ENCODE measurements at regions not wholly inside any gene's neighbourhood (a gene's known extent, or its start where the extent isn't known, plus 50 kb on each side); places are given as distances from the start of the nearest gene placed in this dataset.

- Histone ChIP-seq H3K79me2 (ENCODE audit: insufficient read depth, low read length) (no peaks in the 10 kb centered on the region), H3K9ac (ENCODE audit: low read length) (no peak overlapping the region), H4K20me1 (ENCODE audit: low read depth, low read length) (no peaks in the 10 kb centered on the region), H3K4me2 (ENCODE audit: low read depth, low read length, poor library complexity, severe bottlenecking) (no peak overlapping the region), H3K27ac (ENCODE audit: low read depth, low read length) (no peak overlapping the region), H3K9me2 (replicated peaks; ENCODE audit: insufficient read depth, low read length) (no peaks in the 10 kb centered on the region), H3K4me3 (ENCODE audit: insufficient read depth, low read length, poor library complexity, severe bottlenecking) (no peak overlapping the region), H2AFZ (ENCODE audit: low read depth, low read length, severe bottlenecking) (no peak overlapping the region), H3K27me3 (ENCODE audit: low read length) (no peaks in the 10 kb centered on the region), H3F3A (ENCODE audit: insufficient read depth) (no peaks in the 10 kb centered on the region), H3K9me3 (ENCODE audit: insufficient read depth, low read length) (no peaks in the 10 kb centered on the region), H3K36me3 (ENCODE audit: low read length) (no peaks in the 10 kb centered on the region)
- TF ChIP-seq EZH2phosphoT487 (conservative IDR thresholded peaks at IDR 0.05; ENCODE audit: low read length), result no peak
- TF ChIP-seq CTCF (IDR thresholded peaks at IDR 0.05; ENCODE audit: insufficient read depth, low read length, poor library complexity, severe bottlenecking), result no peak
Measured at GRCh38 chr20:12211361-12211760, 293.7 kb downstream of the BTBD3 start.

GRCh38 chr20:12217382-12217781 is 299.7 kb downstream of the BTBD3 start:
- Histone ChIP-seq H3K36me3 (ENCODE audit: low read length) (no peaks in the 10 kb centered on the region), H3K79me2 (ENCODE audit: insufficient read depth, low read length) (no peaks in the 10 kb centered on the region), H2AFZ (ENCODE audit: low read depth, low read length, severe bottlenecking) (no peak overlapping the region), H3K9me2 (replicated peaks; ENCODE audit: insufficient read depth, low read length) (no peaks in the 10 kb centered on the region; the same call in 1 of the 2 replicates), H3K4me2 (ENCODE audit: low read depth, low read length, poor library complexity, severe bottlenecking) (no peak overlapping the region), H3K4me3 (ENCODE audit: insufficient read depth, low read length, poor library complexity, severe bottlenecking) (no peak overlapping the region), H3F3A (ENCODE audit: insufficient read depth) (no peaks in the 10 kb centered on the region), H3K27me3 (ENCODE audit: low read length) (no peaks in the 10 kb centered on the region), H3K9ac (ENCODE audit: low read length) (no peak overlapping the region), H3K27ac (ENCODE audit: low read depth, low read length) (no peak overlapping the region), H4K20me1 (ENCODE audit: low read depth, low read length) (no peaks in the 10 kb centered on the region), H3K9me3 (ENCODE audit: insufficient read depth, low read length) (0 out of 2 replicates have a peak, but pooled peaks cover 4% of the 10 kb centered on the region)
- no peak for TF ChIP-seq EZH2phosphoT487 (conservative IDR thresholded peaks at IDR 0.05; ENCODE audit: low read length)
- no peak for TF ChIP-seq CTCF (IDR thresholded peaks at IDR 0.05; ENCODE audit: insufficient read depth, low read length, poor library complexity, severe bottlenecking)

DNA sequence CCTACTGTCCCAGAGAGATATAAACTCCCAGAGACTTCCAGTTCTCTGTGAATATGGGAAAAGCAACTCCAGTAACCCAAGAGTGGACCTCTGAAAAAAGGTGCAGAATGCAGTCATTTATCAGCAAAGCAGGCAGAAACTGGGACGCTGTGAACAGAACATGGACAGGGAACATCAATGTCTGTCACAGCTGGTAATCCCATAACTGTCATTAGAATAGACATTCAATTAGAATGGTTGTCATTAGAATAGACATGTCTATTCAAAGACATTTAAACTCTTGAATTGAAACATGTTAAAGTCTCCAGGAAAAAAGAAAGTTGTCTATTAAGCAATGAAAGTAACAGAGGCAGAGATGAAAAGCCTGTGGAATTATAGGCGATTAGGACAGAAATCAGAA is 302.1 kb downstream of the BTBD3 start:
- no peak overlapping the region for H3K4me3 ChIP-seq (ENCODE audit: insufficient read depth, low read length, poor library complexity, severe bottlenecking)
- H3K36me3 ChIP-seq (ENCODE audit: low read length), result no peaks in the 10 kb centered on the region
- no peak overlapping the region for H3K27ac ChIP-seq (ENCODE audit: low read depth, low read length)
- no peak overlapping the region for H3K4me2 ChIP-seq (ENCODE audit: low read depth, low read length, poor library complexity, severe bottlenecking)
- H4K20me1 ChIP-seq (ENCODE audit: low read depth, low read length), result no peaks in the 10 kb centered on the region
- H3K9me3 ChIP-seq (ENCODE audit: insufficient read depth, low read length), result 0 out of 2 replicates have a peak, but pooled peaks cover 4% of the 10 kb centered on the region
- H3K79me2 ChIP-seq (ENCODE audit: insufficient read depth, low read length), result no peaks in the 10 kb centered on the region
- no peaks in the 10 kb centered on the region for H3F3A ChIP-seq (ENCODE audit: insufficient read depth)
- no peak overlapping the region for H3K9ac ChIP-seq (ENCODE audit: low read length)
- H3K27me3 ChIP-seq (ENCODE audit: low read length), result no peaks in the 10 kb centered on the region
- H3K9me2 ChIP-seq (replicated peaks; ENCODE audit: insufficient read depth, low read length), result no peaks in the 10 kb centered on the region; the same call in 1 of the 2 replicates
- TF ChIP-seq EZH2phosphoT487 (conservative IDR thresholded peaks at IDR 0.05; ENCODE audit: low read length) (no peak), CTCF (IDR thresholded peaks at IDR 0.05; ENCODE audit: insufficient read depth, low read length, poor library complexity, severe bottlenecking) (no peak)
- H2AFZ ChIP-seq (ENCODE audit: low read depth, low read length, severe bottlenecking), result no peak overlapping the region
